GM23338 (cell line): ENCODE measurements at regions not wholly inside any gene's neighbourhood (a gene's known extent, or its start where the extent isn't known, plus 50 kb on each side); places are given as distances from the start of the nearest gene placed in this dataset.

Source experiments
- ATAC-seq: fragments of 200-7000 bp; cut with Tn5 transposase; 3 replicates; pipeline ENCODE4 v1.9.1; 2020
- DNase-seq: peaks from one replicate; pipeline ENCODE4 v3.0.0-alpha.2; 2015; ENCODE audit warnings: low spot score
- H2AFZ ChIP-seq: fragments of 200-600 bp; sonication (generic); 2 replicates; pipeline ENCODE4 v1.8.0; 2016; ENCODE audit warnings: antibody characterized with exemption, mild to moderate bottlenecking, moderate library complexity
- H3F3A ChIP-seq: fragments of 200-600 bp; sonication (generic); replicated peaks from 2 replicates; pipeline ENCODE4 v1.8.0; 2017; ENCODE audit warnings: antibody characterized with exemption, mixed run types, low read depth
- H3K27ac ChIP-seq: fragments of 200-600 bp; sonication (generic); 2 replicates; pipeline ENCODE4 v1.6.1; 2016; ENCODE audit warnings: low read depth
- H3K27me3 ChIP-seq: fragments of 200-600 bp; sonication (generic); 2 replicates; pipeline ENCODE4 v1.8.0; 2016; ENCODE audit warnings: mild to moderate bottlenecking, mixed run types, moderate library complexity; ENCODE audit not compliant: insufficient read depth
- H3K36me3 ChIP-seq: fragments of 200-600 bp; sonication (generic); 2 replicates; pipeline ENCODE4 v1.8.0; 2016; ENCODE audit warnings: mild to moderate bottlenecking; ENCODE audit not compliant: insufficient read depth
- H3K4me1 ChIP-seq: fragments of 200-600 bp; sonication (generic); 2 replicates; pipeline ENCODE4 v1.8.0; 2016; ENCODE audit warnings: mild to moderate bottlenecking, moderate library complexity; ENCODE audit not compliant: insufficient read depth
- H3K4me2 ChIP-seq: fragments of 200-600 bp; sonication (generic); 2 replicates; pipeline ENCODE4 v1.7.1; 2017; ENCODE audit warnings: mixed run types
- H3K4me3 ChIP-seq: fragments of 200-600 bp; sonication (generic); 2 replicates; pipeline ENCODE4 v1.6.1; 2016; ENCODE audit warnings: mixed run types
- H3K79me2 ChIP-seq: fragments of 200-600 bp; sonication (generic); replicated peaks from 2 replicates; pipeline ENCODE4 v1.8.0; 2017; ENCODE audit warnings: mild to moderate bottlenecking; ENCODE audit not compliant: insufficient read depth
- H3K9me2 ChIP-seq: fragments of 200-600 bp; sonication (generic); 2 replicates; pipeline ENCODE4 v1.8.0; 2017; ENCODE audit not compliant: insufficient read depth
- H4K20me1 ChIP-seq: fragments of 200-600 bp; sonication (generic); replicated peaks from 2 replicates; pipeline ENCODE4 v1.8.0; 2017; ENCODE audit warnings: mild to moderate bottlenecking; ENCODE audit not compliant: insufficient read depth
- H3K27ac Mint-ChIP-seq: 2 replicates; pipeline ENCODE4 v1.8.0; 2020; ENCODE audit warnings: inconsistent platforms, mild to moderate bottlenecking, moderate library complexity, mixed read lengths
- H3K27me3 Mint-ChIP-seq: 3 replicates; pipeline ENCODE4 v1.8.0; 2022; ENCODE audit warnings: low read depth, mild to moderate bottlenecking, moderate library complexity, mixed read lengths, inconsistent platforms; ENCODE audit not compliant: insufficient read depth, poor library complexity
- H3K36me3 Mint-ChIP-seq: 3 replicates; pipeline ENCODE4 v1.8.0; 2021; ENCODE audit warnings: low read depth, mild to moderate bottlenecking, inconsistent platforms, moderate library complexity, mixed read lengths
- H3K4me1 Mint-ChIP-seq: 3 replicates; pipeline ENCODE4 v1.8.0; 2020; ENCODE audit warnings: mild to moderate bottlenecking, inconsistent platforms, mixed read lengths
- H3K4me3 Mint-ChIP-seq: 3 replicates; pipeline ENCODE4 v1.8.0; 2021; ENCODE audit warnings: moderate library complexity, mild to moderate bottlenecking, inconsistent platforms, mixed read lengths
- H3K9me3 Mint-ChIP-seq: 3 replicates; pipeline ENCODE4 v1.8.0; 2020; ENCODE audit warnings: moderate library complexity, mild to moderate bottlenecking, inconsistent platforms, mixed read lengths
- CREB1 ChIP-seq: fragments of 250-450 bp; sonication (Bioruptor Pico); IDR thresholded peaks from 2 replicates; pipeline ENCODE4 v1.5.0; 2020; ENCODE audit warnings: low read depth, mild to moderate bottlenecking, moderate library complexity
- EZH2 ChIP-seq: fragments of 200-600 bp; sonication (generic); IDR thresholded peaks from one replicate; pipeline ENCODE4 v1.8.0; 2017; ENCODE audit warnings: antibody characterized with exemption, mild to moderate bottlenecking, low read depth; ENCODE audit not compliant: unreplicated experiment
- EZH2phosphoT487 ChIP-seq: fragments of 200-600 bp; sonication (generic); IDR thresholded peaks from one replicate; pipeline ENCODE4 v1.8.1; 2018; ENCODE audit warnings: antibody characterized with exemption; ENCODE audit not compliant: unreplicated experiment
- JUNB ChIP-seq: IDR thresholded peaks from one replicate; pipeline ENCODE4 v1.6.1; 2016; ENCODE audit warnings: antibody characterized with exemption; ENCODE audit not compliant: unreplicated experiment
- NANOG ChIP-seq: IDR thresholded peaks from 2 replicates; pipeline ENCODE4 v1.6.1; 2016; ENCODE audit warnings: antibody characterized with exemption, borderline replicate concordance
- POLR2AphosphoS5 ChIP-seq: IDR thresholded peaks from 2 replicates; pipeline ENCODE4 v1.6.1; 2016; ENCODE audit warnings: antibody characterized with exemption, low read depth
- REST ChIP-seq: IDR thresholded peaks from one replicate; pipeline ENCODE4 v1.6.1; 2018; ENCODE audit warnings: antibody characterized with exemption; ENCODE audit not compliant: unreplicated experiment
- STAT1 ChIP-seq: IDR thresholded peaks from one replicate; pipeline ENCODE4 v1.6.1; 2016; ENCODE audit warnings: antibody characterized with exemption; ENCODE audit not compliant: unreplicated experiment
- ZNF114 ChIP-seq: fragments of 250-450 bp; sonication (Bioruptor Pico); IDR thresholded peaks from 2 replicates; pipeline ENCODE4 v1.5.0; 2020; ENCODE audit warnings: mild to moderate bottlenecking, moderate library complexity
- ZNF331 ChIP-seq: fragments of 250-450 bp; sonication (Bioruptor Pico); IDR thresholded peaks from 2 replicates; pipeline ENCODE4 v1.5.0; 2020; ENCODE audit warnings: low read depth, mild to moderate bottlenecking, moderate library complexity
- ZNF462 ChIP-seq: fragments of 250-450 bp; sonication (Bioruptor Pico); IDR thresholded peaks from 2 replicates; pipeline ENCODE4 v1.5.0; 2020; ENCODE audit warnings: mild to moderate bottlenecking, moderate library complexity
- TF ChIP-seq, protein P1 (sequence below): IDR thresholded peaks from 2 replicates; pipeline ENCODE4 v1.6.1; 2016; ENCODE audit warnings: antibody characterized with exemption
- TF ChIP-seq, protein P2 (sequence below), 2 experiments: fragments of 200-600 bp in 1 of 2; sonication (generic) in 1 of 2; conservative IDR thresholded peaks; 2 replicates each; pipeline versions ENCODE4 v1.5.1 to v1.6.1; 2016 to 2017; ENCODE audit warnings: antibody characterized with exemption in 2 of 2, low read depth in 2 of 2, mild to moderate bottlenecking in 2 of 2, moderate library complexity in 1 of 2

GRCh38 chr2:34174506-34174905 is 575.4 kb upstream of the FAM98A start:
- no peaks in the 10 kb centered on the region for H3F3A ChIP-seq
- TF ChIP-seq, protein P1, sequence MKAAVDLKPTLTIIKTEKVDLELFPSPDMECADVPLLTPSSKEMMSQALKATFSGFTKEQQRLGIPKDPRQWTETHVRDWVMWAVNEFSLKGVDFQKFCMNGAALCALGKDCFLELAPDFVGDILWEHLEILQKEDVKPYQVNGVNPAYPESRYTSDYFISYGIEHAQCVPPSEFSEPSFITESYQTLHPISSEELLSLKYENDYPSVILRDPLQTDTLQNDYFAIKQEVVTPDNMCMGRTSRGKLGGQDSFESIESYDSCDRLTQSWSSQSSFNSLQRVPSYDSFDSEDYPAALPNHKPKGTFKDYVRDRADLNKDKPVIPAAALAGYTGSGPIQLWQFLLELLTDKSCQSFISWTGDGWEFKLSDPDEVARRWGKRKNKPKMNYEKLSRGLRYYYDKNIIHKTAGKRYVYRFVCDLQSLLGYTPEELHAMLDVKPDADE, result no peak
- TF ChIP-seq ZNF462 (CRISPR knock-in tag) (no peak), STAT1 (no peak), EZH2phosphoT487 (no peak), POLR2AphosphoS5 (no peak), JUNB (no peak), CREB1 (CRISPR knock-in tag) (no peak), REST (no peak), NANOG (no peak), EZH2 (no peak), ZNF114 (CRISPR knock-in tag) (no peak), ZNF331 (no peak)
- TF ChIP-seq, protein P2, sequence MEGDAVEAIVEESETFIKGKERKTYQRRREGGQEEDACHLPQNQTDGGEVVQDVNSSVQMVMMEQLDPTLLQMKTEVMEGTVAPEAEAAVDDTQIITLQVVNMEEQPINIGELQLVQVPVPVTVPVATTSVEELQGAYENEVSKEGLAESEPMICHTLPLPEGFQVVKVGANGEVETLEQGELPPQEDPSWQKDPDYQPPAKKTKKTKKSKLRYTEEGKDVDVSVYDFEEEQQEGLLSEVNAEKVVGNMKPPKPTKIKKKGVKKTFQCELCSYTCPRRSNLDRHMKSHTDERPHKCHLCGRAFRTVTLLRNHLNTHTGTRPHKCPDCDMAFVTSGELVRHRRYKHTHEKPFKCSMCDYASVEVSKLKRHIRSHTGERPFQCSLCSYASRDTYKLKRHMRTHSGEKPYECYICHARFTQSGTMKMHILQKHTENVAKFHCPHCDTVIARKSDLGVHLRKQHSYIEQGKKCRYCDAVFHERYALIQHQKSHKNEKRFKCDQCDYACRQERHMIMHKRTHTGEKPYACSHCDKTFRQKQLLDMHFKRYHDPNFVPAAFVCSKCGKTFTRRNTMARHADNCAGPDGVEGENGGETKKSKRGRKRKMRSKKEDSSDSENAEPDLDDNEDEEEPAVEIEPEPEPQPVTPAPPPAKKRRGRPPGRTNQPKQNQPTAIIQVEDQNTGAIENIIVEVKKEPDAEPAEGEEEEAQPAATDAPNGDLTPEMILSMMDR (conservative IDR thresholded peaks at IDR 0.05; ENCODE audit: low read depth in 2 of 2), result no peak
- no peaks in the 10 kb centered on the region for H3K4me1 ChIP-seq
- H3K4me3 ChIP-seq, result no peak overlapping the region
- DNase-seq (no peak), ATAC-seq (no peak)
- no peak overlapping the region for H3K4me2 ChIP-seq
- no peak overlapping the region for H2AFZ ChIP-seq
- H3K36me3 ChIP-seq, result no peaks in the 10 kb centered on the region
- H3K9me3 Mint-ChIP-seq, result peaks cover 18% of the 10 kb centered on the region
- H3K27me3 Mint-ChIP-seq, result no peaks in the 10 kb centered on the region
- no peaks in the 10 kb centered on the region for H3K4me1 Mint-ChIP-seq
- no peak overlapping the region for H3K27ac ChIP-seq
- H3K27me3 ChIP-seq, result no peaks in the 10 kb centered on the region
- no peaks in the 10 kb centered on the region for H3K79me2 ChIP-seq
- H4K20me1 ChIP-seq, result no peaks in the 10 kb centered on the region
- H3K27ac Mint-ChIP-seq, result no peak overlapping the region
- no peak overlapping the region for H3K4me3 Mint-ChIP-seq
- H3K36me3 Mint-ChIP-seq, result 0 out of 3 replicates have a peak, but pooled peaks cover 3% of the 10 kb centered on the region
- H3K9me2 ChIP-seq, result 0 out of 2 replicates have a peak, but pooled peaks cover 3% of the 10 kb centered on the region
